Chondrocyte (in vitro differentiated cells): ENCODE measurements at regions not wholly inside any gene's neighbourhood (a gene's known extent, or its start where the extent isn't known, plus 50 kb on each side); places are given as distances from the start of the nearest gene placed in this dataset.

Source experiments
- DNase-seq: peaks from one replicate; pipeline ENCODE4 v3.0.0; 2021; ENCODE audit warnings: mixed read lengths, low spot score
- H3K27ac Mint-ChIP-seq: one replicate; pipeline ENCODE4 v1.8.0; 2021; ENCODE audit warnings: mild to moderate bottlenecking, moderate library complexity, mixed read lengths; ENCODE audit not compliant: unreplicated experiment
- H3K27me3 Mint-ChIP-seq: 2 replicates; pipeline ENCODE4 v1.8.0; 2021; ENCODE audit warnings: low read depth, mixed read lengths
- H3K36me3 Mint-ChIP-seq: 2 replicates; pipeline ENCODE4 v1.8.0; 2021; ENCODE audit warnings: low read depth, mixed read lengths
- H3K4me1 Mint-ChIP-seq: 2 replicates; pipeline ENCODE4 v1.8.0; 2021; ENCODE audit warnings: low read depth, mild to moderate bottlenecking, mixed read lengths
- H3K4me3 Mint-ChIP-seq: one replicate; pipeline ENCODE4 v1.8.0; 2021; ENCODE audit warnings: mild to moderate bottlenecking, moderate library complexity, mixed read lengths; ENCODE audit not compliant: unreplicated experiment
- H3K9me3 Mint-ChIP-seq: 2 replicates; pipeline ENCODE4 v1.8.0; 2021; ENCODE audit warnings: low read depth, mixed read lengths
- TF ChIP-seq, protein P1 (sequence below): fragments of 200-600 bp; sonication (generic); IDR thresholded peaks from 2 replicates; pipeline ENCODE4 v1.5.0; 2021; ENCODE audit warnings: antibody characterized with exemption, mild to moderate bottlenecking, moderate library complexity

DNA sequence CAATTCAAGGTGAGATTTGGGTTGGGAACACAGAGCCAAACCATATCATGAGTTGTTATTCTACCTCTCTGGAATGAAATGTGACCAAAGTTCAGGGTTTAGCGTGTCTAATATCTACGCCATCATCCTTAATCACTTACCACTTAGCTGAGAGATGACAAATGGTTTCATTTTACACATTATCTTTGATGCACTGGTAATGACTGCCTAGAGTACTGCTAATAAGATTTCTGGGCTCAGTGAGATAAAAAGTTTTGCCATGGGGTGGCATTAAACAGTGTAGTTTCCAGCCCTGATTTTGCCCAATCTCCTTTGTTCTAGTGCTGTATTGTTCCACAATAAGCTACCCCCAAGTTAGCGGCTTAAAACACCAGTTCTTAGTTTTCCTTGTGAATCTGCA is 367.2 kb downstream of the MLLT3 start:
- H3K27me3 Mint-ChIP-seq = peaks cover 10% of the 10 kb centered on the region
- TF ChIP-seq, protein P1, sequence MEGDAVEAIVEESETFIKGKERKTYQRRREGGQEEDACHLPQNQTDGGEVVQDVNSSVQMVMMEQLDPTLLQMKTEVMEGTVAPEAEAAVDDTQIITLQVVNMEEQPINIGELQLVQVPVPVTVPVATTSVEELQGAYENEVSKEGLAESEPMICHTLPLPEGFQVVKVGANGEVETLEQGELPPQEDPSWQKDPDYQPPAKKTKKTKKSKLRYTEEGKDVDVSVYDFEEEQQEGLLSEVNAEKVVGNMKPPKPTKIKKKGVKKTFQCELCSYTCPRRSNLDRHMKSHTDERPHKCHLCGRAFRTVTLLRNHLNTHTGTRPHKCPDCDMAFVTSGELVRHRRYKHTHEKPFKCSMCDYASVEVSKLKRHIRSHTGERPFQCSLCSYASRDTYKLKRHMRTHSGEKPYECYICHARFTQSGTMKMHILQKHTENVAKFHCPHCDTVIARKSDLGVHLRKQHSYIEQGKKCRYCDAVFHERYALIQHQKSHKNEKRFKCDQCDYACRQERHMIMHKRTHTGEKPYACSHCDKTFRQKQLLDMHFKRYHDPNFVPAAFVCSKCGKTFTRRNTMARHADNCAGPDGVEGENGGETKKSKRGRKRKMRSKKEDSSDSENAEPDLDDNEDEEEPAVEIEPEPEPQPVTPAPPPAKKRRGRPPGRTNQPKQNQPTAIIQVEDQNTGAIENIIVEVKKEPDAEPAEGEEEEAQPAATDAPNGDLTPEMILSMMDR = no peak
- DNase-seq = no peak
- no peaks in the 10 kb centered on the region for H3K36me3 Mint-ChIP-seq
- no peaks in the 10 kb centered on the region for H3K4me1 Mint-ChIP-seq
- no peaks in the 10 kb centered on the region for H3K9me3 Mint-ChIP-seq
- no peak overlapping the region for H3K27ac Mint-ChIP-seq
- no peak overlapping the region for H3K4me3 Mint-ChIP-seq

DNA sequence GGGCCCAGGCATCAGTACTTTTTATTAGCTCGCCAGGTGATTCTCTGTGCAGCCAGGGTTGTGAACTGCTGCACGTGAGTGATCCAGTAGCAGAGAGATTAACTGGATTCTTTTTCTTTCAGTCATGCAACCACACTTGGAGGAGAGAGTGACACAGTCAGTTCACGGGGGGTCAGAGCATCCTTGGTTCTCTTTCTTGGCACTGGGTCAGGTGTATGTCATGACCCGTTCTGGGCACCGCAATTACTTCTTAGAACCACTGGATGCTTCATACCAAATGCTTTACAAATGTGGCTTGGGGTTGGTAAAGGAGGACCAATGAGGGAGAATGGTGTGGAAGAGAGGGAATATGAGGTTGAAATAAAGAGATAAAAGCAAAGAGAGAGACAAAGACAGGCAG is 368.7 kb downstream of the MLLT3 start:
- no peak for DNase-seq
- H3K27me3 Mint-ChIP-seq = peaks cover 10% of the 10 kb centered on the region
- H3K4me3 Mint-ChIP-seq = no peak overlapping the region
- no peaks in the 10 kb centered on the region for H3K36me3 Mint-ChIP-seq
- H3K27ac Mint-ChIP-seq = no peak overlapping the region
- TF ChIP-seq, protein P1 = no peak
- no peaks in the 10 kb centered on the region for H3K4me1 Mint-ChIP-seq
- H3K9me3 Mint-ChIP-seq = peaks cover 3% of the 10 kb centered on the region

- TF ChIP-seq, protein P1 = no peak
- no peak overlapping the region for H3K27ac Mint-ChIP-seq
- DNase-seq = no peak
- H3K4me3 Mint-ChIP-seq = no peak overlapping the region
- H3K4me1 Mint-ChIP-seq = no peaks in the 10 kb centered on the region
- no peaks in the 10 kb centered on the region for H3K36me3 Mint-ChIP-seq
- peaks cover 10% of the 10 kb centered on the region for H3K27me3 Mint-ChIP-seq
- H3K9me3 Mint-ChIP-seq = peaks cover 12% of the 10 kb centered on the region
These were observed 369.5 kb downstream of the MLLT3 start for GRCh38 chr9:20252778-20253177.

DNA sequence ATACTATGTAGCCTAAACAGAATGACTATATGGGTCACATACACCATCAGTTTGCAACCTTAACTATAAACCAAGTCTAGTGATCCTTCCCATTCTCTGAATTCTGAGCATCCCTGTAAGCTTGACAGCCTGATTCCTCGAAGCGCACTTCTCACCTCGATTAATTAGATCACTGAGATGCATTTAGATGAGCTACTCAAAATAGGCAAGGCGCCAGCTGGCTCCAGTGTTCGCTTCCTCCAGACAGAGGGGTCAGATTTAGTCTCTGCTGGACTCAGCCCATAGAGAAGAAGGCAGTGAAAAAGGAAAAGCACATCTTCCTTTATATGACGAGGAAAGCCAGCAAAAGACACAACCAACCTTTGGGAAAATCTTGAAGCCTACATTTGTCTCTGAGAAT is 371.5 kb downstream of the MLLT3 start:
- Mint-ChIP-seq H3K4me3 (no peak overlapping the region), H3K9me3 (peaks cover 12% of the 10 kb centered on the region), H3K4me1 (no peaks in the 10 kb centered on the region), H3K36me3 (no peaks in the 10 kb centered on the region), H3K27ac (no peak overlapping the region), H3K27me3 (peaks cover 10% of the 10 kb centered on the region)
- no peak for DNase-seq
- TF ChIP-seq, protein P1 = no peak

DNA sequence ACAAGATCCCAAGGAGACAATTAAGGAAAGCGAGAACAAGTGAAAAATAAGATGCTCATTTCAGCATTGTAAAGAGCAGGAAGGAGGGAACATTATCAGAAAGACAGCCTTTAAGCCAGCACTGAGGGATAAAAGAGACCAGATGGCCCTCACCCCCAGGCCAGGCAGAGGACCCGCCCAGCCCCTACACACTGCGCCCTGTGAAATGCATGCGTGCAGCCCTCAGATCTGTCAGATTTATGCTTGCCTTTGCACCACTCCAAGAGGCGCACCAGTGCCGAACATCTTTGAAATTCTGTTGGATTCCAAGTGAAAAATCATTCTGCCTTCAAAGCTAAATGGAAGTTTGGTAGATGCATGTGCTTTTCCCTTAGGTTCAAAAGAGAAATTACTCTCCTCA is 378.0 kb downstream of the MLLT3 start:
- Mint-ChIP-seq H3K27ac (no peak overlapping the region), H3K36me3 (peaks cover 2% of the 10 kb centered on the region), H3K27me3 (peaks cover 23% of the 10 kb centered on the region), H3K4me1 (no peaks in the 10 kb centered on the region), H3K4me3 (no peak overlapping the region), H3K9me3 (peaks cover 12% of the 10 kb centered on the region)
- TF ChIP-seq, protein P1 = no peak
- DNase-seq = no peak
